Urothelium cell line (cell line): ENCODE measurements at regions not wholly inside any gene's neighbourhood (a gene's known extent, or its start where the extent isn't known, plus 50 kb on each side); places are given as distances from the start of the nearest gene placed in this dataset.

ENCODE experiments used
- DNase-seq: peaks from one replicate; pipeline ENCODE4 v3.0.0; 2011; ENCODE audit warnings: low spot score, mixed read lengths
- FAIRE-seq: peaks from 2 replicates; lab custom pipeline; 2011; peaks lifted over from hg19 to GRCh38; lab: Jason Lieb, UNC

DNA sequence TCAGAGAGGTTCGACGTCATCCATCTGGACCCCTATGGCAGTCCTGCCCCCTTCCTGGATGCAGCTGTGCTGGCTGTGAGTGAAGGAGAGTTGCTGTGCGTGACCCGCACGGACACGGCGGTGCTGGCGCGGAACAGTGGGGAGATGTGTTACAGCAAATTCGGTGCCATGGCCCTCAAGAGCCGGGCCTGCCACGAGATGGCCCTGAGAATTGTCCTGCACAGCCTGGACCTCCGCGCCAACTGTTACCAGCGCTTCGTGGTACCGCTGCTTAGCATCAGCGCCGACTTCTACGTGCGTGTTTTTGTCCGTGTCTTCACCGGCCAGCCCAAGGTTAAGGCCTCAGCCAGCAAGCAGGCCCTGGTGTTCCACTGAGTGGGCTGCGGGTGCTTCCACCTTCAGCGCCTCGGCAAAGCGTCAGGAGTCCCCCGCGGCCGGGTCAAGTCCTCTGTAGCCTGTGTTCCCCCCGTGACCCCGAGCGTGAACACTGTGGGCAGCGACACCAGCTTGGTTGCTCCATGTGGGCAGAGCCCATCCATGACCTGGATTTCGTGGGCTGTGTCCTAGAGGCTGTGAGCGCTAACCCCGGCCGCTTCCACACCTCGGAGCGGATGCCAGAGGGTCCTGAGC, 186.7 kb upstream of the SLITRK2 start:
- no peak for DNase-seq
- no peak for FAIRE-seq

- FAIRE-seq (no peak), DNase-seq (no peak)
Measured at GRCh38 chrX:145631461-145631951, 186.1 kb upstream of the SLITRK2 start.

GRCh38 chrX:145654486-145654885, 163.1 kb upstream of the SLITRK2 start:
- FAIRE-seq = no peak
- no peak for DNase-seq

DNA sequence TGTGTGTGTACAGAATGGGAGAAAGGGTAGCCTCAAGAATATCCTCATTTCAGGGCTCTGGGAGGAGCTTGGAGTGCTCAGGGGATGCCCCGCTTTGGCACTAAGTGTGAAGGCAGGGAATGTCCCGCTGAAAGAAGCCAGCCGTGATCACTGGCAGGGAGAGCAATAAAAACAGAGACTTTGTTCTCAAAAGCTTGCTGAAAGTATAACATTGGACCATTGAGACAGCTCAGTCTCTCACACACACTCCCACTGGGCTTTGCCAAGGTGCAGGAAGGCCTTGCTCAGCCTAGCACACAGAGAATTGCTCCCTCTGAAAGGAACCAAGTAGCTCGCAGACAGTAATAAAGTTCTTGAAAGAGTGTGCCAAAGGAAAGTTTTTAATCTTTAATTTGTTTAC, 143.8 kb upstream of the SLITRK2 start:
- no peak for FAIRE-seq
- no peak for DNase-seq

- no peak for FAIRE-seq
Measured at GRCh38 chrX:145677109-145677817, 140.4 kb upstream of the SLITRK2 start.

DNA sequence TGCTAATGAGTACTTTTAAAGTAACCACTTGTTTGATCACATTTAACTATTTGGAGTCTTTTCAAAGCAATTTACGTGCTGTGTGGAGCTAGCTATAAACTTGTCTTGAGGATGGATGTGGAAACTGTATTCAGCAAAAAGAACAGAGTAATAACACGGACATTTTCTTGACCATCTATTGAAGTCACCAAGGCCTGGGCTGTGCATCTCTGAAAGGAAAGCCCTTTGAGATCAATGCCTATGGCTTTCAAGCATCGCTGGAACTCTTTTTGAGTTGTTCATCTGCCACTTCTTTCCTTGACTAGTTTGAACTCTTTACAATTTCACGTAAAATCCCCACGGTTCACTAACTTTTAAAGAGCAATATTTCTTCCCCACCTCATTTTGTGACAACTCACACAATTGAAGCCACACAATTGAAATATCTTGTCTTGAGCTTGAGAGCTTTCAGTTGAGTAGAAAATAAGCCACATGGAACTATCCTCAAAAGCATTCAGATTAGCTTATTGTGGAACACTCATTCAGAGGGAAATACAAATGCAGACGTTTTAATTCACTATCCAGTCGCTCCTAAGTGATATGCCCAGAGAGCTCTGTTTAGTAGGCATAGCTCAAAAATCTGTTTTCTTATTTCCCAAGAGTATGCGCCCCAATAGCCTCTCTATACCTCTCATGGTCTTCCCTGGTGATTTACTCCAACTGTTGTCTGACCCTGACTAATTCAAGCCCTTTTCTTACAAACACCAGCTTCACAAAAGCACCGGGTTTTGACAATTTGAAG, 134.9 kb upstream of the SLITRK2 start:
- FAIRE-seq (no peak), DNase-seq (no peak)

More at GRCh38 chrX:145677109-145677817, 140.4 kb upstream of the SLITRK2 start:
- no peak for DNase-seq

DNA sequence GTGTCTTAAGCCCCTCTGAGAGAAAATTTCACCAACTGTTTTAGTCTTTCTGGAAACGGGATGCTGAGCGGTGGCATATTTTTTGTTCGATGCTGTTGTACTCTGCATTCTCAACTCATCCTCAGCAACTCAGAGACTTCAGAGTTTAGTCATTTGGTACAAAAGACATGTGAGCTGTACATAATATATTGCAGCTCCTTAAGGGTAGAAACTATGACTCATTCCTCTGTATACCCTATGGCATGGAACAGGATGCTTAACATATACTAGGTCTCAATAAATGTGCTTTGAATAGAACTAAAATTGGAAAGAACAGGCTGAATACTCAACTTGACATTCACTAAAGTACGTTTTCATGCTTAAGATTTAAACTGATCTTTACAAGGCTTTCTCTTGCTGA, 130.5 kb upstream of the SLITRK2 start:
- DNase-seq (no peak), FAIRE-seq (no peak)

- DNase-seq (no peak), FAIRE-seq (no peak)
Measured at GRCh38 chrX:145687707-145688106, 129.9 kb upstream of the SLITRK2 start.

DNA sequence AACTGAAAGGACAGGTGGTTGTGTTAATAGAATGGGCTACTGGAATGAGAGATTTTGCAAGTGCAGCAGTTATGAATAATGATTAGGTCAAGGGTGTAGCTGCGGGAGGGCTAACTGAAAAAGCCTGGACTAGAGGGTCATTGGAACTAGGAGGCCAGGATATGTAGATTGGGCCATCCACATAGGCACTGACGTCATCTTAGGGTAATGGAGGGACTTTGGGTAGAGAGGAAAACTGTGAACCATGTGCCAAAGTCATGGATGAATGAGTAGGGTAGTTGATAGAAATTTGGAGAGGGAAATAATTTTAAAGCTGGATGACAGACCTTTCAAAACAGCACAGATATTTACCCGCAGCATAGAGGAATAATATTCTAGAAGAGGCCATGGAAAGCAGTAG, 123.6 kb upstream of the SLITRK2 start:
- FAIRE-seq = no peak
- no peak for DNase-seq

DNA sequence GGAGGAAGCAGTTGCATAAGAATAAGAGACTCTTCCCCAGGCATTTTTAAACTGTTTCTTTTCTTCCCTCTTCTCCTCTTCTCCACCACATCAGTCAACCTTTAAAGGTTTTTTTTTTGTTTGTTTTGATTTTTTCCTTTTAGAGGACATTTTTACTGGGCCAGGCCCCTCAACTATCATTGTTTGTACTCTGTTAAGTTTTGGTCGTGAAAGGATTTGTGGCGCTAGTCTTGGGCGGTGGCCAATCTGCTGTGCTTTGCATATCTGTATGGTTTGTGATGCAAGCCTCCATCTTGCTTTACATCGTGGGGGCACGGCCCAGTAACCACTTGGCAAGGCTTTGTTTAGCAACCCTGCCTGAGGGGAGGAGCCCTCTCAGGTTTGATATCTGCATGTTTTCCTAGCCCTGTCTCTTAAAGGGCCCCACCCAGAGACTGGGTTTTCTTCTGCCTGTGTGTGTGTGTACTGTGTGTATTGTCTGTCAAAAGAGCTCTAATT, 101.9 kb upstream of the SLITRK2 start:
- DNase-seq (no peak), FAIRE-seq (no peak)

- FAIRE-seq (no peak), DNase-seq (no peak)
Measured at GRCh38 chrX:145716226-145716625, 101.4 kb upstream of the SLITRK2 start.

- DNase-seq (no peak), FAIRE-seq (no peak)
Measured at GRCh38 chrX:145727476-145727875, 90.2 kb upstream of the SLITRK2 start.

DNA sequence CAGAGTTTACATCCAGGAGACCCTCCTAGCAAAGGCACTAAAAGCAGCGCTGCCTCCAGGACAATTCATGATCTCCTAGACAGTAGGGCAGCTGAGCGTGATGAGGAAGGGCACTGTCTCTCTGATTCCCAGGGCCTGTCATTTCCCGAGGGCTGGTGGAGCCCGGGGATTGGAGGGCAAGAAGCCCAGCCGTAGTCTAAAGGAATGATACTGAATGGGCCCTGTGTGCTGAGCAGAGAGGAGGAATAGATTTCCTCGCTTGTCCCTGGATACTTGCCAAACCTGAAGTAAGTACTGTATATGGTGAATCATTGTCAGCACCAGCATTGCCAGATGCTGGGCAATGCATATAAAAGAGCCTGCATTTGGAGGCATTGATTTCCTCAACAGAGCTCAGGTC, 88.0 kb upstream of the SLITRK2 start:
- FAIRE-seq (no peak), DNase-seq (peak; percentile 4)

DNA sequence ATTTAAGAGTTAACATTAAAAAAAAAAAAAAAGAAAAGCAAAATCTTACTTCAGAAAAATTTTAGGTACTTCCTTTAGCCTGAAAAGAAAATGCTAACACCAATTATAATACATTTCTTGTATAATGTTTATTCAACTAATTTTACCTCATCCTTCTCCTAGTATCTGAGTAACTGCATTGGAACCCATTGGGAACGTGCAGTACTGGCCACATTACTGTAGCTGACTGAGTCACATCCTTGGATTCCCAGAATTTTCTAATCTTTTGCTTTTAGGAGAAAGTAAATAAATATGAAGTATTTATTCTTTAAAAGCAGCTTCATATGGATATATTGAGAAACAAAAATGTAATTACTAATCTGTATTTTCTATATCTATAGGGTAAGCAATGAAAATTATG, 82.6 kb upstream of the SLITRK2 start:
- FAIRE-seq = no peak
- DNase-seq = no peak

GRCh38 chrX:145751943-145752342, 65.7 kb upstream of the SLITRK2 start:
- DNase-seq (peak; percentile 3), FAIRE-seq (no peak)
